ENCODE measurements at regions not wholly inside any gene's neighbourhood (a gene's known extent, or its start where the extent isn't known, plus 50 kb on each side); places are given as distances from the start of the nearest gene placed in this dataset.
"Not testable (repeated sequence)": the region's sequence is repeated elsewhere in the genome, so short reads cannot be mapped to it uniquely, and the experiment has no call there.

GRCh38 chrX:3514996-3515395, 168.5 kb upstream of the MXRA5 start:
- no peak for DNase-seq (ENCODE audit: low read depth)
- no peak for TF ChIP-seq CTCF (IDR thresholded peaks at IDR 0.05; ENCODE audit: insufficient read depth, low read depth, low read length, missing control alignments)
- H3K4me3 ChIP-seq (ENCODE audit: low read depth, low read length): no peak overlapping the region

GRCh38 chrX:3512150-3512549, 165.7 kb upstream of the MXRA5 start:
- not testable (repeated sequence) for H3K4me3 ChIP-seq (ENCODE audit: low read depth, low read length)
- DNase-seq (ENCODE audit: low read depth): peak; percentile 1

- no peak for DNase-seq (ENCODE audit: low read depth)
- no peak overlapping the region for H3K4me3 ChIP-seq (ENCODE audit: low read depth, low read length)
- no peak for TF ChIP-seq CTCF (IDR thresholded peaks at IDR 0.05; ENCODE audit: insufficient read depth, low read depth, low read length, missing control alignments)
These were observed 163.5 kb upstream of the MXRA5 start for GRCh38 chrX:3509934-3510333.

- no peak overlapping the region for H3K4me3 ChIP-seq (ENCODE audit: low read depth, low read length)
- TF ChIP-seq CTCF (IDR thresholded peaks at IDR 0.05; ENCODE audit: insufficient read depth, low read depth, low read length, missing control alignments): no peak
- DNase-seq (ENCODE audit: low read depth): no peak
These were observed 158.5 kb upstream of the MXRA5 start for GRCh38 chrX:3504916-3505315.

GRCh38 chrX:3501833-3502535, 155.5 kb upstream of the MXRA5 start:
- no peak for DNase-seq (ENCODE audit: low read depth)
- H3K4me3 ChIP-seq (ENCODE audit: low read depth, low read length): no peak overlapping the region
- TF ChIP-seq CTCF (IDR thresholded peaks at IDR 0.05; ENCODE audit: insufficient read depth, low read depth, low read length, missing control alignments): no peak

GRCh38 chrX:3495836-3496769, 149.7 kb upstream of the MXRA5 start:
- DNase-seq (ENCODE audit: low read depth); H3K4me3 ChIP-seq (ENCODE audit: low read depth, low read length): not testable (repeated sequence)

GRCh38 chrX:3493605-3494004, 147.2 kb upstream of the MXRA5 start:
- no peak for DNase-seq (ENCODE audit: low read depth)
- no peak overlapping the region for H3K4me3 ChIP-seq (ENCODE audit: low read depth, low read length)
- TF ChIP-seq CTCF (IDR thresholded peaks at IDR 0.05; ENCODE audit: insufficient read depth, low read depth, low read length, missing control alignments): no peak
